IPS DF 6.9 (cell line): ENCODE measurements at regions not wholly inside any gene's neighbourhood (a gene's known extent, or its start where the extent isn't known, plus 50 kb on each side); places are given as distances from the start of the nearest gene placed in this dataset.

ENCODE experiments used
- DNase-seq: peaks from one replicate; pipeline ENCODE4 v3.0.0-alpha.2; 2013; ENCODE audit warnings: low read depth, low spot score
- H3K27ac ChIP-seq: one replicate; pipeline ENCODE4 v1.5.1; 2013; ENCODE audit warnings: low read length, control low read depth
- H3K27me3 ChIP-seq: 2 replicates; pipeline ENCODE4 v1.6.1; 2013; ENCODE audit warnings: mild to moderate bottlenecking, low read length; ENCODE audit not compliant: control insufficient read depth, insufficient read depth
- H3K36me3 ChIP-seq: 2 replicates; pipeline ENCODE4 v1.6.1; 2013; ENCODE audit warnings: low read length; ENCODE audit not compliant: control insufficient read depth, insufficient read depth
- H3K4me1 ChIP-seq: 2 replicates; pipeline ENCODE4 v1.6.1; 2013; ENCODE audit warnings: low read length; ENCODE audit not compliant: control insufficient read depth, insufficient read depth
- H3K4me3 ChIP-seq: 2 replicates; pipeline ENCODE4 v1.5.1; 2013; ENCODE audit warnings: mild to moderate bottlenecking, low read length
- H3K9me3 ChIP-seq: 2 replicates; pipeline ENCODE4 v1.6.1; 2013; ENCODE audit warnings: low read length, inconsistent platforms; ENCODE audit not compliant: control insufficient read depth, insufficient read depth
- WGBS: extraction: QIAGEN DNeasy Blood & Tissue Kit; methylation state at CpG from one replicate; pipeline ENCODE4 v1.1.7; 2013; ENCODE audit warnings: mixed read lengths, missing lambda C conversion rate; ENCODE audit not compliant: insufficient read length, insufficient coverage; 5-methylcytosine and 5-hydroxymethylcytosine counted together

DNA sequence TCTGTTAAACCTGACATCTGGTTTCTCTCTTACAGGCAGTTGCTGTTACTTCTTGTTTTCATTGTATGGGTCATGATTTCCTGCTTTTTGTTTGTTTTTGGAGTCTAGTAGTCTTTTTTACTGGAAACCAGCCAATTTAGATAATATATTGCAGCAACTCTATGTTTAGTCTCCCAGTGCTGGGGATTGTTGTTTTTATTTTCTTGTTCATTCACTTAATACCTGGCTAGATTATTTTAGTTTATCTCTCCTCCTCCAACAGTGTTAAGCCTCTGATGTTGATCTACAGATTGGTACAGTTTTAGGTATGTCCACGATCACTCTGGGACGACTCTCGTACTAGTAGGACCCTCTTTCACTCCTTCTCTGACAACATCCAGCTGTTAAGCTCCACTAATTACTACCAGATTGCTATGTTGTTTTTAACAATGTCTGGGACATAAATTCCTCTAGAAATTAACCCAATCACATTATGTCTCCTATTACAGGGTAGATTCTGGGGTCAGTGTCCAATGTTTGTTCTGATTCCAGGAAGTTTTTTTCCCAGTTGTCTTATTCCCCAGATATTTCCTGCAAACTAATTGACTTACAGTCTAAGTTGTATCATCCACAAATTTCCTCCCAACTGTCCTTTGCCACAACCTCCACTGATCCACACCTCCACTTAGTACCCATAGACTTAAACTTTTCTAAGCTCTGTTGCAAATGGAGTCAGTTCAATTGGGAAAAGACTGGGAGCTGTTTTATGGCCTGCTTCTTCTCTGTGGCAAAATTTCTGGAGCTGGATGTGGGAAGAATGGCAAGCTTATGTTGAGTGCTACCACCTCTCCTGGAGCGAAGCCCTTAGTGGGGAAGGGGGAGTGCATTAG lies 1280.6 kb upstream of the CNTN5 start:
- Histone ChIP-seq H3K36me3 (no peaks in the 10 kb centered on the region), H3K9me3 (no peaks in the 10 kb centered on the region), H3K27me3 (no peaks in the 10 kb centered on the region), H3K27ac (no peak overlapping the region), H3K4me3 (no peak overlapping the region), H3K4me1 (no peaks in the 10 kb centered on the region)
- WGBS, result no CpG with 5 or more reads among the region's 4 CpGs
- DNase-seq, result no peak

DNA sequence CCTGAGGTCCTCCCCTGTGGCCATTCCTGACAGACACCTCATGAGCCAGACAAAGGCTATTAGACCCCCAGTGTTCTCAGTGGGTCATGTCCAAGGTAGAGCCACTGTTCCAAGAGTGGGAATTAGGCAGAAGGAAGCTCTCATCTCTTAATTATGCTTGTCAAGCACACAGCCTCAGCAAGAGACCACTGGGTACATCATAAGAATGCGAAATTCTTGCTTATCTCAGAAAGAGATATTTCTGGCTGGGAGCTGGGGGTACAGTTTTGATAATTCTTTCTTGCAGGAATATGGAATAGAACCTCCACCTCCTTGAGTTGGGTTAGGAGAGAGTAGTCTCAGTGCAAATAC lies 1280.0 kb upstream of the CNTN5 start:
- Histone ChIP-seq H3K36me3 (no peaks in the 10 kb centered on the region), H3K4me1 (no peaks in the 10 kb centered on the region), H3K27ac (no peak overlapping the region), H3K27me3 (no peaks in the 10 kb centered on the region), H3K4me3 (no peak overlapping the region), H3K9me3 (no peaks in the 10 kb centered on the region)
- DNase-seq, result no peak
- WGBS, result no CpG with 5 or more reads among the region's 1 CpG

DNA sequence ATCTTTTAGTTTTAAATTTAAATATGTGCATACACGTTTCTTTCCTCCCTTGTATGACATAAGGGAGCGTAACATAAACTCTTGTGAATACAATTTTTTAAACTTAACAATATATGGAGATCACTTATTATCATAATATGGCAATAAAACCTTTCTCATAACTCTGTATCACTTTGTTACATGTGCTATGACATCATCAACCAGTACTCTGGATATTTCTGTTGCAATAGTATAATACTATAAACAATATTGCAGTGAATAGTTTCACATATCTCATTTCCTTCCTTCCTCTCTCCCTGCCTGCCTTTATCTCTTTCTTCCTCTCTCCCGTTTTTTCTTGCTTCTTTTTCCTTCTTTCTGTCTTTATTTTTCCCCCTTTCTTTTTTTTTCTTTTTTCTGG lies 1278.0 kb upstream of the CNTN5 start:
- Histone ChIP-seq H3K9me3 (no peaks in the 10 kb centered on the region), H3K4me3 (no peak overlapping the region), H3K36me3 (no peaks in the 10 kb centered on the region), H3K4me1 (no peaks in the 10 kb centered on the region), H3K27me3 (no peaks in the 10 kb centered on the region), H3K27ac (no peak overlapping the region)
- no CpG with 5 or more reads among the region's 3 CpGs for whole genome bisulfite sequencing
- no peak for DNase-seq

DNA sequence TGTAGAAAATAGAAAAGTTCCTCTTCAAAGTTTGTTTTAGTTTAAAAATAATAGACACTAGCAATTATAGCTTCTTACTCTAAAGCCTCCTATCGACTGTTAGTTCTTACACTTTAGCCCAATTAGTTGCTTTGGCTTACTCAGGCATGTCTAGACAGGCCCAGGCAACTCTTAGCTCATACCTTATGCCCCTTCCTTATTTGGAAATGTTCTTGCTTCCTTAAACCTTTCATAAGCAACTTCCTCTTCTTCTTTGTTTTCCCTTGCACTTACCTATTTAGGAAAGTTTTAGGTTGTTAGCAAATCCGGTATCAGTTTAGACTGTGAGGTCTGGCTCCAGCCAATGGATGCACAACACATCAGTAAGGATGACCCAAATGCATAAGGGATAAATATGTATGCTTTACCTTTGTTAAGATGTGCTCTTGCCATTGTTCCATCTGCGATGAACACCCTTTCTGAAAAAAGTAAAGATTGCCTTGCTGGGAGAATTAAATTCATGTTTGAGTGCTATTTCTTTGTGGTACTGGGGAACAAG lies 1277.5 kb upstream of the CNTN5 start:
- Histone ChIP-seq H3K27me3 (no peaks in the 10 kb centered on the region), H3K36me3 (no peaks in the 10 kb centered on the region), H3K4me1 (no peaks in the 10 kb centered on the region), H3K27ac (no peak overlapping the region), H3K4me3 (no peak overlapping the region), H3K9me3 (no peaks in the 10 kb centered on the region)
- DNase-seq, result no peak
- no CpG with 5 or more reads among the region's 3 CpGs for WGBS

DNA sequence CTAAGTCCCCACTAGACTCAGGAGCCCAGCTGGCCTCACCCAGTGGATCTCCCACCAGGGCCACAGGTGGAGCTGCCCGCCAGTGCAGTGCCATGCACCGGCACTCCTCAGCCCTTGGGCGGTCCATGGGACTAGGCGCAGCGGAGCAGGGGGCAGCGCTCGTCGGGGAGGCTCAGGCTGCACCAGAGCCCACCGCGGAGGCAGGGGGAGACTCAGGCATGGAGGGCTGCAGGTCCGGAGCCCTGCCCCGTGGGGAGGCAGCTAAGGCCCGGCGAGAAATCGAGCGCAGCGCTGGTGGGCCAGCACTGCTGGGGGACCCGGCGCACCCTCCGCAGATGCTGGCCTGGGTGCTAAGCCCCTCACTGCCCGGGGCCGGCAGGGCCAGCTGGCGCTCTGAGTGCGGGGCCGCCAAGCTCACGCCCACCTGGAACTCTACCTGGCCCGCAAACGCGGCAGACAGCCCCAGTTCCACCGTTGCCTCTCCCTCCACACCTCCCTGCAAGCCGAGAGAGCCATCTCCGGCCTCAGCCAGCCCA lies 1275.2 kb upstream of the CNTN5 start:
- WGBS, result no CpG with 5 or more reads among the region's 32 CpGs
- Histone ChIP-seq H3K27ac (no peak overlapping the region), H3K27me3 (no peaks in the 10 kb centered on the region), H3K4me1 (no peaks in the 10 kb centered on the region), H3K9me3 (no peaks in the 10 kb centered on the region), H3K4me3 (no peak overlapping the region), H3K36me3 (no peaks in the 10 kb centered on the region)
- DNase-seq, result no peak

DNA sequence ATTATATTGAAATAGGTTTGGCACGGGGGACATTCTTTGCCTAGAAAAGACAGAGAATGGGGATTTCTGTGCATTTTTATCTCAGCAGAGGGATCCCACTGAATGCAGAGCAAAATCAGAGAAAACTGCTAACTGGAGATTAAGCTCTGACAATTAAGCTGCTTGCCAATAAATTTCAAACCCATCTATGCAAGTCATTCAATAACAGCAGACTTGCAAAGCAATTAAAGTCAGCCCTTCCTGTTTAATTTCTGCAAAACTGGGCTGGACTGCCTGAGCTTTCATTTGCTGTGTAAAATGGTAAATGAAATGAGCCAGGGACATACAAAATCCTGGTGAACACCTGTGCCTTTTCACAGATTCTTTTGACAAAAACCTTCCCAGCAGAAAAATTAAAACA lies 1273.9 kb upstream of the CNTN5 start:
- WGBS, result no CpG with 5 or more reads among the region's 1 CpG
- Histone ChIP-seq H3K4me3 (no peak overlapping the region), H3K27me3 (no peaks in the 10 kb centered on the region), H3K9me3 (no peaks in the 10 kb centered on the region), H3K4me1 (no peaks in the 10 kb centered on the region), H3K27ac (no peak overlapping the region), H3K36me3 (no peaks in the 10 kb centered on the region)
- no peak for DNase-seq

DNA sequence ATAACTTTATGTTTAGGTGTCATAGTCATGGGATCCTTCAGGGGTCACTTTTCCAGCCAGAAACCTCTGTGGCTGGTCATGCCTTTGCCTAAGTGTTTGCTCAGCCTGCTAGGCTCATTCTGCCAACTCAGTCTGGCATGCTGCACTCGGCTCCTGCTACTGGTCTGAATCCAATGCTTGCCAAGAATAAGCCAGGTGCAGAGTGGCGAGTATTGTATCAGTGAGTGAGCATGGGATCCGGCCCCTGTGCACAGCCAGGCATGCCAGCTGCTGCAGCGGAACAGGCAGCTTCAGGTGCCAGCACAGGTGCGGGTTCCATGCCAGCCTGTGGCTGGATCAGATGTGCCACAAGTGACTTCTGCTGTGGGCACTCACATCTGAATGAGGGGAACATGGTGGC lies 1269.3 kb upstream of the CNTN5 start:
- H3K27me3 ChIP-seq, result no peaks in the 10 kb centered on the region
- no CpG with 5 or more reads among the region's 5 CpGs for WGBS
- H3K4me3 ChIP-seq, result no peak overlapping the region
- no peak for DNase-seq
- H3K36me3 ChIP-seq, result no peaks in the 10 kb centered on the region
- no peaks in the 10 kb centered on the region for H3K9me3 ChIP-seq
- no peaks in the 10 kb centered on the region for H3K4me1 ChIP-seq
- no peak overlapping the region for H3K27ac ChIP-seq

DNA sequence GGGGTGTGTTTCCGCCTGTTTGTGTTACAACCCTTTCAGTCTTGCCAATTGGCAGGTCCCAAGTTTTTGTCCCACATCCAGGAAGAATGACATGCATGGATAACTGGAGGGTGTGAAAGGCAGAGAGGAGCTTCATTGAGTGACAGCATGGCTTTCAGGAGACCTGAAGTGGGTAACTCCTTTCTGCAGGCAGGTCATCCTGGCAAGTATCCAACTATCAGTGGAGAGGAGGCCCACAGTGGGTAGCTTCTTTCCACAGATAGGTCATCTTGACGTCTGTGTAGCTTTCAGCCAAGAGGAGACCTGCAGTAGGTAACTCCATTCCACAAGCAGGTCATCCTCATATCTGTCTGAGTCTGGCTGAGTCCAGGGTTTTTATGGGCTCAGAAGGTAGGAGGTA lies 1268.8 kb upstream of the CNTN5 start:
- no peak for DNase-seq
- Histone ChIP-seq H3K27me3 (no peaks in the 10 kb centered on the region), H3K9me3 (no peaks in the 10 kb centered on the region), H3K4me3 (no peak overlapping the region), H3K4me1 (no peaks in the 10 kb centered on the region), H3K36me3 (no peaks in the 10 kb centered on the region), H3K27ac (no peak overlapping the region)
- whole genome bisulfite sequencing, result no CpG with 5 or more reads among the region's 2 CpGs

DNA sequence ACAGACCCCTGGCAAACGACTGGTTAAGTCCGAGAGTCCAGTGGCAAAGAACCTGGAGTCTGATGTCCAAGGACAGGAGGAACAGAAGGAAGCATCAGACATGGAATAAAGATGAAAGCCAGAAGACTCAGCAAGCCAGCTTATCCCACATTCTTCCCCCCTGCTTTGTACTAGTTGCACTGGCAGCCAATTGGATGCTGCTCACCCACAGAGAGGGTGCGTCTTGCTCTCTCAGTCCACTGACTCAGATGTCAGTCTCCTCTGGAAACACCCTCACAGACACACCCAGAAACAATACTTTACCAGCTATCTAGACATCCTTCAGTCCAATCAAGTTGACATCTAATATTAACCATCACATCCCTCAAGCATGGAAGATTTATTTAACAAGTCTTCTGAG lies 1265.8 kb upstream of the CNTN5 start:
- H3K4me1 ChIP-seq, result no peaks in the 10 kb centered on the region
- H3K4me3 ChIP-seq, result no peak overlapping the region
- H3K36me3 ChIP-seq, result no peaks in the 10 kb centered on the region
- no CpG with 5 or more reads among the region's 3 CpGs for WGBS
- H3K27ac ChIP-seq, result no peak overlapping the region
- DNase-seq, result no peak
- H3K27me3 ChIP-seq, result no peaks in the 10 kb centered on the region
- no peaks in the 10 kb centered on the region for H3K9me3 ChIP-seq

DNA sequence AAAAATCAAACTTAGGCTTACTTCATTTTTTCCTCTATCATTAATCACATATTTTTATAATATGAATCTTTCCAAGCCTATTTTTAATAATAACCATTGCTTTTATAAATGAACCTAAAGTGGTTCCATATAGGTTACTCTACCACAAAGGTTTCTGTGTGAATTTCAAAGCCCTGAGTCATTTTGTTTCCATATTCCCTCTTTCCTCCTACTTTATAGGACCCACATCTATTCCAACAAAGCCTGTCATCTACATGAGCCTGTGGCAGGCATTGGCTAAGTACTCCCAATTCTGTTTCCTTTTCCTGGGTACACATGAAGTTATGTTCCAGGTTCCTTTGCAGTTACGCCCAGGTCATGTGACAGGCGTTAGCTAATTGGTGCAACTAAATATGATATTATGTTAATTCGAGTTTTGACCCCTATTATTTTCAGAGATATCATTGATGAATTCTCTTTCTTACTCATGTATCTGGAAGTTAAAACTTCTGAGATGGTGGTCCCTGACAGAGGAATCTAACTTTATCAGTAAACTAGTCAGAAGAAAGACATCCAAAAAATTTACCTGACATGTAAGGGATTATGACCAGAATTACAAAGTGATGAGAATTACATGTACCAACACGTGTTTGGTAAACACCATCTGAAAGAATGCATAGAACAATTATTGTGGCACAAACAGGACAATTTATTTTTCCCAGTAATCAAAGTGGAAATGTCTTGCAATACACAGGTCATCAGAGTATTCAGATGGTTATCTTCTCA lies 1264.0 kb upstream of the CNTN5 start:
- H3K4me1 ChIP-seq, result no peaks in the 10 kb centered on the region
- DNase-seq, result no peak
- no CpG with 5 or more reads among the region's 4 CpGs for WGBS

More for the DNA sequence above, 1264.0 kb upstream of the CNTN5 start:
- Histone ChIP-seq H3K9me3 (no peaks in the 10 kb centered on the region), H3K27ac (no peak overlapping the region), H3K4me3 (no peak overlapping the region), H3K36me3 (no peaks in the 10 kb centered on the region), H3K27me3 (no peaks in the 10 kb centered on the region)
